HUES48 (cell line): ENCODE measurements at regions not wholly inside any gene's neighbourhood (a gene's known extent, or its start where the extent isn't known, plus 50 kb on each side); places are given as distances from the start of the nearest gene placed in this dataset.
"Not testable (repeated sequence)": the region's sequence is repeated elsewhere in the genome, so short reads cannot be mapped to it uniquely, and the experiment has no call there.

Experiments
- H3K27ac ChIP-seq: one replicate; pipeline ENCODE4 v1.7.0; 2013; ENCODE audit warnings: low read depth, low read length, inconsistent platforms
- H3K27me3 ChIP-seq: 2 replicates; pipeline ENCODE4 v1.6.1; 2013; ENCODE audit warnings: mild to moderate bottlenecking, low read length; ENCODE audit not compliant: control insufficient read depth, insufficient read depth
- H3K36me3 ChIP-seq: 2 replicates; pipeline ENCODE4 v1.6.1; 2013; ENCODE audit warnings: low read length; ENCODE audit not compliant: control insufficient read depth, insufficient read depth
- H3K4me1 ChIP-seq: 2 replicates; pipeline ENCODE4 v1.6.1; 2013; ENCODE audit warnings: mild to moderate bottlenecking, low read length; ENCODE audit not compliant: control insufficient read depth, insufficient read depth
- H3K4me3 ChIP-seq: 2 replicates; pipeline ENCODE4 v1.5.1; 2013; ENCODE audit warnings: mild to moderate bottlenecking, low read depth, low read length
- H3K9ac ChIP-seq: 2 replicates; pipeline ENCODE4 v1.6.1; 2013; ENCODE audit warnings: mild to moderate bottlenecking, low read depth, low read length, moderate library complexity
- H3K9me3 ChIP-seq: 2 replicates; pipeline ENCODE4 v1.6.1; 2013; ENCODE audit warnings: low read length; ENCODE audit not compliant: control insufficient read depth, insufficient read depth

- no peaks in the 10 kb centered on the region for H3K9me3 ChIP-seq
- H3K4me3 ChIP-seq, result peak overlapping the region; percentile 23; the same call in 1 of the 2 replicates
- H3K27me3 ChIP-seq, result peaks cover 39% of the 10 kb centered on the region
- no peak overlapping the region for H3K9ac ChIP-seq
- H3K36me3 ChIP-seq, result no peaks in the 10 kb centered on the region
- peak overlapping the region; percentile 86 for H3K27ac ChIP-seq
- peaks cover 22% of the 10 kb centered on the region for H3K4me1 ChIP-seq
These were observed 51.6 kb upstream of the BLTP1 start for GRCh38 chr4:122100508-122100907.

GRCh38 chr4:122099896-122100295 is 52.2 kb upstream of the BLTP1 start:
- H3K36me3 ChIP-seq, result no peaks in the 10 kb centered on the region
- H3K4me1 ChIP-seq, result peaks cover 22% of the 10 kb centered on the region
- H3K27me3 ChIP-seq, result peaks cover 39% of the 10 kb centered on the region
- H3K9ac ChIP-seq, result no peak overlapping the region
- peak overlapping the region; percentile 86 for H3K27ac ChIP-seq
- peak overlapping the region; percentile 23; the same call in 1 of the 2 replicates for H3K4me3 ChIP-seq
- H3K9me3 ChIP-seq, result no peaks in the 10 kb centered on the region

GRCh38 chr4:122091836-122092405 is 60.2 kb upstream of the BLTP1 start:
- Histone ChIP-seq H3K9me3 (no peaks in the 10 kb centered on the region), H3K27ac (no peak overlapping the region), H3K4me1 (no peaks in the 10 kb centered on the region), H3K4me3 (no peak overlapping the region), H3K36me3 (no peaks in the 10 kb centered on the region), H3K27me3 (no peaks in the 10 kb centered on the region), H3K9ac (no peak overlapping the region)

- Histone ChIP-seq H3K9ac (no peak overlapping the region), H3K4me1 (no peaks in the 10 kb centered on the region), H3K27me3 (no peaks in the 10 kb centered on the region), H3K4me3 (no peak overlapping the region), H3K9me3 (no peaks in the 10 kb centered on the region), H3K36me3 (no peaks in the 10 kb centered on the region), H3K27ac (no peak overlapping the region)
These were observed 60.7 kb upstream of the BLTP1 start for GRCh38 chr4:122091397-122091796.

- Histone ChIP-seq H3K9me3 (no peaks in the 10 kb centered on the region), H3K9ac (no peak overlapping the region), H3K27ac (no peak overlapping the region), H3K27me3 (no peaks in the 10 kb centered on the region), H3K4me1 (no peaks in the 10 kb centered on the region), H3K4me3 (no peak overlapping the region), H3K36me3 (no peaks in the 10 kb centered on the region)
These were observed 61.1 kb upstream of the BLTP1 start for GRCh38 chr4:122090989-122091388.

GRCh38 chr4:122086338-122087065 is 65.6 kb upstream of the BLTP1 start:
- no peaks in the 10 kb centered on the region for H3K9me3 ChIP-seq

GRCh38 chr4:122083989-122084388 is 68.1 kb upstream of the BLTP1 start:
- no peaks in the 10 kb centered on the region for H3K27me3 ChIP-seq
- no peak overlapping the region for H3K4me3 ChIP-seq
- no peaks in the 10 kb centered on the region for H3K9me3 ChIP-seq
- H3K9ac ChIP-seq, result no peak overlapping the region
- peaks cover 8% of the 10 kb centered on the region for H3K4me1 ChIP-seq
- no peaks in the 10 kb centered on the region for H3K36me3 ChIP-seq
- peak overlapping the region; percentile 54 for H3K27ac ChIP-seq

More at GRCh38 chr4:122086338-122087065, 65.6 kb upstream of the BLTP1 start:
- Histone ChIP-seq H3K27me3 (no peaks in the 10 kb centered on the region), H3K4me3 (no peak overlapping the region), H3K4me1 (peaks cover 8% of the 10 kb centered on the region), H3K9ac (no peak overlapping the region), H3K36me3 (no peaks in the 10 kb centered on the region), H3K27ac (no peak overlapping the region)

- no peaks in the 10 kb centered on the region for H3K27me3 ChIP-seq
- H3K9ac ChIP-seq, result no peak overlapping the region
- no peak overlapping the region for H3K4me3 ChIP-seq
- peaks cover 8% of the 10 kb centered on the region for H3K4me1 ChIP-seq
- H3K36me3 ChIP-seq, result no peaks in the 10 kb centered on the region
- H3K9me3 ChIP-seq, result no peaks in the 10 kb centered on the region
- H3K27ac ChIP-seq, result peak overlapping the region; percentile 54
These were observed 68.8 kb upstream of the BLTP1 start for GRCh38 chr4:122083351-122083750.

GRCh38 chr4:122082661-122083060 is 69.5 kb upstream of the BLTP1 start:
- Histone ChIP-seq H3K9ac (no peak overlapping the region), H3K4me3 (no peak overlapping the region), H3K27me3 (no peaks in the 10 kb centered on the region), H3K27ac (no peak overlapping the region), H3K9me3 (no peaks in the 10 kb centered on the region), H3K36me3 (no peaks in the 10 kb centered on the region), H3K4me1 (peaks cover 8% of the 10 kb centered on the region)

- not testable (repeated sequence) for H3K27ac ChIP-seq, H3K9ac ChIP-seq, H3K4me3 ChIP-seq, H3K9me3 ChIP-seq, H3K4me1 ChIP-seq, H3K36me3 ChIP-seq, H3K27me3 ChIP-seq
These were observed 74.5 kb upstream of the BLTP1 start for GRCh38 chr4:122077653-122078052.

- H3K4me3 ChIP-seq, H3K9me3 ChIP-seq, H3K9ac ChIP-seq, H3K27ac ChIP-seq, H3K4me1 ChIP-seq, H3K27me3 ChIP-seq, H3K36me3 ChIP-seq: not testable (repeated sequence)
These were observed 75.3 kb upstream of the BLTP1 start for GRCh38 chr4:122076835-122077234.
